Transverse colon (tissue), 4 donors: ENCODE measurements at regions not wholly inside any gene's neighbourhood (a gene's known extent, or its start where the extent isn't known, plus 50 kb on each side); places are given as distances from the start of the nearest gene placed in this dataset.

Experiments
- CTCF ChIP-seq, 5 experiments: fragments of 200-600 bp in 3 of 5; fragments of 450-650 bp in 2 of 5; sonication (generic) in 3 of 5; IDR thresholded peaks; 1 replicate in 2 of 5; 2 replicates in 3 of 5; pipeline ENCODE4 v1.5.1; 2016 to 2017; ENCODE audit warnings: antibody characterized with exemption in 5 of 5, inconsistent platforms in 3 of 5, mild to moderate bottlenecking in 2 of 5, moderate library complexity in 1 of 5
- EP300 ChIP-seq: sonication (generic); formaldehyde crosslinking; IDR thresholded peaks from one replicate; pipeline ENCODE4 v1.6.1; 2017; ENCODE audit warnings: antibody characterized with exemption, low read depth
- POLR2A ChIP-seq: fragments of 450-650 bp; IDR thresholded peaks from one replicate; pipeline ENCODE4 v1.6.1; 2016; ENCODE audit warnings: antibody characterized with exemption, mild to moderate bottlenecking, moderate library complexity
- POLR2AphosphoS5 ChIP-seq, 3 donors: sonication (generic); formaldehyde crosslinking; IDR thresholded peaks; one replicate each; pipeline ENCODE4 v1.6.1; 2016; ENCODE audit warnings: antibody characterized with exemption in 3 of 3

DNA sequence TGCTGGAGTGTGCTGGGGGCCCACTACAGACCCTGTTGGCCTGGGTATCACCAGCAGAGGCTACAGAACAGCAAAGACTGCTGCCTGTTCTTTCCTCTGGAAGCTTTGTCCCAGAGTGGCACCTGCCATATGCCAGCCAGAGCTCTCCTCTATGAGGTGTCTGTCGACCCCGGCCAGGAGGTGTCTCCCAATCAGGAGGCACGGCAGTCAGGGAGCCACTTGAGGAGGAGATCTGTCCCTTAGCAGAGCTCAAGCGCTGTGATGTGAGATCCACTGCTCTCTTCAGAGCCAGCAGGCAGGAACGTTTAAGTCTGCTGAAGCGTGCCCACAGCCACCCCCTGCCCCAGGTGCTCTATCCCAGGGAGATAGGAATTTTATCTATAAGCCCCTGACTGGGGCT is 316.2 kb downstream of the ETV1 start:
- no peak for TF ChIP-seq CTCF (IDR thresholded peaks at IDR 0.05)
- no peak for TF ChIP-seq EP300
- no peak for TF ChIP-seq POLR2A
- TF ChIP-seq POLR2AphosphoS5 (IDR thresholded peaks at IDR 0.05), result no peak
